Amniotic stem cell (primary cell): ENCODE measurements at regions not wholly inside any gene's neighbourhood (a gene's known extent, or its start where the extent isn't known, plus 50 kb on each side); places are given as distances from the start of the nearest gene placed in this dataset.

Experiments
- DNase-seq: peaks from one replicate; lab custom pipeline; 2025; lab: John Stamatoyannopoulos, UW

DNA sequence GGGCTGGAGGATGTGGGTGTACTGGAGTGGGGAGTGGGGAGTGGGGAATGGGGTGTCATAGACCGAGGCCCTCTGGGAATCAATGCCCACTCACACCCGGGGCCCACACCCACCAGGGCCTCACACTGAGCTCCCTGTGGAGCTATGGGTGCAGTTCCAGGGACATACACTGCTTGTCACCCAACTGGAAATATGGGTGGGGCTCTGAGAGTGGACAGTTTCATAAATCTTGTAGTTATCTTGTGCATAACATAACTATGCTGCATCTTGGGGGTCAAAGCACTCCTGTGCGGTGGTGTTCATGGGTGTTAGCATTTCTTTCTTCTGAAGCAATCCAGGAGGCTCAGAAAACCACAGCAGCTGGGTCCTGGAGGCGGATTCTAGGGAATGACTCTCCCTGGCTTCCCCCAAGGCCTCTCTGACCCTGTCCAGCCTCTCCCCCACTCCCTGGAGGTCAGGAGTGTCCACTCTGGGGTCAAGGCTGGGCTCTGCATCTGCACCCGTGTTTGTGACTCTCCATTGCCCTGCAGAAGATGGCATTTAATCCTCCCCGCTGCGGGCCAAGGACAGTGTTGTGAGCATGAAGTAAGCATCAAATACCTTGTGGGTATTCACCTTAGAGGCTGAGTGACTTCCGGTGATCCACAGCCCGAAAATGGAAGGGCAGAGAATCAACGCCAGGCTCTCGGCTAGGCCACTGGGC lies 172.5 kb downstream of the CTTN start:
- no peak for DNase-seq

DNA sequence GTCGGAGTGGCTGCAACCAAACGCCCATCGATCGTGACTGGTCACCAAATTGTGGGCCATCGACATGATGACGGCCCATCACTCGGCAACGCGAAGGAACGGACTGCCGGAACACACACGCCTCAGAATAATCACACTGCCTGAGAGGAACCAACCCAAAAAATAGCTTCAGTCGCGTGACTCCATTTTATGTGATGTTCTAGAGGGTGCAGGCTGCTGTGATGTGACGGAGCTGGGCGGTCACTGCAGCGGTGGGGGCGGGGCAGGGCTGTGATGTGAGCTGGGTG lies 174.6 kb downstream of the CTTN start:
- DNase-seq: no peak

- DNase-seq: no peak
These were observed 175.4 kb downstream of the CTTN start for GRCh38 chr11:70573701-70574151.

GRCh38 chr11:70574725-70575347 lies 176.5 kb downstream of the CTTN start:
- DNase-seq: no peak

DNA sequence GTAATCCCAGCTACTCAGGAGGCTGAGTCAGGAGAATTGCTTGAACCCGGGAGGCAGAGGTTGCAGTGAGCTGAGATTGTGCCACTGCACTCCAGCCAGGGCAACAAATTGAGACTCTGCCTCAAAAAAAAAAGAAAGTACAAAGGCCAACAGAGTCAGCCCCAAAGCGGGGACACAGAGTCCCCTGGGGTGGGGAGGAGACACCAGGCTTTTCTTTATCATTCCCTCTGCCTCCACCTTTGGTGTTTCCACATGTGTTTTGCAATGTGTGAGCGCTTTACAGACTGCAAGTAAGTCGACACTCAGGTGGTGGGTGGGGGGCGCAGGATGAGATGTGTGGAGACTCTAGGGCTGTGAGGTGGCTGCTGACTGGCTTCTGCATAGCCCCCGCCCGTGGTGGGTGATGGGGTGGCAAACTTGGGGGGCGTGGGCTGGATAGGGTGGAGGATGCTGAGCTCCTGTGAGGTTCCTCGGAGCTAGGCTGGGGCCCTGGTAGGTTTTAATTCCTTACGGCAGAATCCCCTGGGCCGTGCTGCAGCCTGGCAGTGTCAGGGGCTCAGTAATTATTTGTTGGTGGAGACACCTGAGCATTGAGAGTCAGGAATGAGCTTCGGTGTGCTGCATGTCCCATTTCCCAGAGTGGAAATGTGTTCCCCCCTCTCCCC lies 177.2 kb downstream of the CTTN start:
- DNase-seq: no peak

DNA sequence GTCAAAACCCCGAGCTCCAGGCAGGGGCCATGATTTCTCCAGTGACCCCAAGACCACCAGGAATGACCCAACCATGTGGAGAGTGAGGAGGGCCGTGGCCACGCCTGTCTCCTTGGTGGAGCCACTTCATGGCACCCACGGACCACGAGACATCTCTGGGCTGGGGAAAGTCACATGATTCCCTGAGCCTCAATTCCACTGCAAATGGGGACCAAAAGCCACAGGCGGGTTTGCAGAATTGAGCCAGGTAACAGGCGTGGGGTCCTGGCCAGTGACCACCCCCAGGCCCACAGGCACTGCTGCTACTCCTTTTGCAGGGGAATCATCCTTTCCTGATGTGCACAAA lies 178.9 kb downstream of the CTTN start:
- DNase-seq: no peak

DNA sequence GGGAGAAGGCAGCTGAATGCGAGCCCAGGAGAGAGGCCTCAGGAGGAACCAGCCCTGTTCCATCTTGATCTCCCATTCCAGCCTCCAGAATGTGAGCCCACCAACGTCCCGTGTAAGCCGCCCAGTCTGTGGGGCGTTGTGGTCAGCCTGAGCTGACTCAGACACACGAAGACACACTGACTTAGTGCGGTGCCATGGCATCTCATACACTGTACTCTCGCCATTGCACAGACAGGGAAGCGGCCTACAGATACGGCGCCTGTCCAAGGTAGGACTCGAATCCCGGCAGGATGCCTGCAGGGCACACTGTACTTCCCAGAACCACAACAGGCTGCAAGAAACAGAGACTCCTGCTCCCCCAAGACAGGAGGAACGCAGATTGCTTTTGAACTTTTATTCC lies 179.6 kb downstream of the CTTN start:
- no peak for DNase-seq

DNA sequence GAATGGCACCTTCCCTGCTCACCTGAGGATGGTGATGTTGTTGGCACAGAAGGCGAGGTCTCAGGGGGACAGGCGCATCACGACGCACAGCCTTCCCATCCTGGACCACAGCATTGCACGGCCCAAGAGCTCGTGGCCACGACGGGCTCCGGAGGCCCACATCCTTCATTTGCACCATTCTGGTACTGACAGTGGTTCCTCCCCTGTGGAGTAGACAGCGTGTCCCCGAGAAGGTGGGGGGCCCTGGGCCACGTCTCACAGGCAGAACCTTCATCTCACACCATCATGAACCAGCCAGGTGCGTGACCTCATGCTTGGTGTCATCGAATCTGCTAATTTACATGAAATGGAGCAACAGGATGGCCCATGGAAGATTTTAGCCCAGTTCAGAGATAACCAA lies 180.0 kb downstream of the CTTN start:
- DNase-seq: no peak

- DNase-seq: no peak
These were observed 180.5 kb downstream of the CTTN start for GRCh38 chr11:70578831-70579230.

GRCh38 chr11:70579316-70579955 lies 181.1 kb downstream of the CTTN start:
- DNase-seq: no peak

DNA sequence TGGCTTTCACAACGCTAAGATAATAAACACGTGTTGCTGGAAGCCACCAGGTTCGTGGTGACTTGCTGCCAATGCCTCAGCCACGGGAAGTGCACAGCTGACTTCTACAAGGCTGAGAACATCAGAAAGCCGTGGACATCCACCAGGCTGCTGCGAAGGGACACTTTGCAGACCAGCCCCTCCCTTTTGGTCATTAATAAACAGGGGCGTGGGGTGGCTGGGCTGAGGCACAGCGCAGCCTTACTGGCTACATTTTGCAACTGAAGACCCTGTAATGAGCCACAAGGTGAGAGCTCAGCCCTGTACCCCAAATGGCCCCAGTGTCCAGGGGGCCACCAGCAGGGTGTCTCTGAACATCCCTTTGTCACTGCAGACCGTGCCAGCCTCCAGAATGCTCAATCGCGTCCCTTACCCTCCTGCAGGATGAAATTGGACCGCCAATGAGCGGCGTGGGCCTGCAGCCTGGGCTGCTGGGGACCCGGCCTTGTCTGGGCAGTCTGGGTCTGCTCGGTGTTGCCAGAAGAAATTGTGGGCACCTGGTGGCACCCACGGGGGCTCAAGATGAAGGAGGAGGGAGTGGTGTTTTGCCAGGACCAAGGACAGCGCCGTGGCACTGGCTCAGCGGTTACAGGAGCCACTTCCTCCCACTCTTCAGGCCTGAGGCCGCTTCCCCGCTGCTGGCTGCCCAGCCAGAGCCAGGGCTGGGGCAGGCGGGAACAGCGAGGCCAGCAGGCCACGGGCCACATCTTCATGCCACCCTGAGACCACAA lies 181.9 kb downstream of the CTTN start:
- no peak for DNase-seq

DNA sequence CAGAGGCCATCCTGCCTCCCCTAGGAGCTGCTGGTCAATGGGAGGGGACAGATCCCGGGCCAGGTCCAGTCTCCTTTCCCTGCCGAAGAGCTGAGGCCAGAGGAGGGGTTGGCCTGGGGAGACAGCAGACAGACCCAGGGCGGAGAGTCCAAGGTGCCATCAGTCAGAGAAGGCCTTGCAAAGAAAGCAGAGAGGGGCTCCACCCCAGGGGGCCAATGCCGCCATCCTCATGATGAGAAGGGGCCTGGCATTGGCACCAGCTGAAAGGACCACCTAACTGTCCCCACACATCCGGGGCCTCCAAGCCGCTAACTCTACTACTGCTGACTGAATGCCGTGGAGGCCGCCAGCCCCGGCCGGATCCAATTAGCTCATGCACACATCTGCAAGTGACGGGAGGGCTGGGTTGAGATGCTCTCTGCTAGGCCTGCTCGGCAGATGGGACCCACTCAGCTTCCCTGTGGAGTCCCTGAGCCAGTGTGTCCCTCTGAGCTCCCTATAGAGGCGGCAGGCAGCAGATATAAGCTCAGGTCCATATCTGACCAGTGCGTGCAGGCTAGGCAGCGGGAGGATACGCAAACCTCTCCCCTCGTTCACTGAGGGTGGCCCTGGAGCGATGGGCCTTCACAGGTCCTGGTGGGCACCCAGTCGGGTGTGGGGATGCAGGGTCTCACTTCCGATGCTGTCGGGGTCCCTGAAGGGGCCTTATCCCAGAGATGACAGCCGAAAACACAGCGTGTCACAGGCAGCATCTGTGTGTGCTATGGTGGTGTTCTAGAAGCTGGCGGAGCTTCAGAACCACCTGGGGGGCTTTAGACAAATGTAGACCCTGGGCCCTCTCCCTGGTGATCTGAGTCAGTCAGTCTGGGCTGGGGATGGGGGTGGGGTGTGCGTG lies 183.9 kb downstream of the CTTN start:
- no peak for DNase-seq

GRCh38 chr11:70582886-70583641 lies 184.7 kb downstream of the CTTN start:
- no peak for DNase-seq

- DNase-seq: no peak
These were observed 185.5 kb downstream of the CTTN start for GRCh38 chr11:70583781-70584218.

- DNase-seq: no peak
These were observed 186.3 kb downstream of the CTTN start for GRCh38 chr11:70584498-70585235.

DNA sequence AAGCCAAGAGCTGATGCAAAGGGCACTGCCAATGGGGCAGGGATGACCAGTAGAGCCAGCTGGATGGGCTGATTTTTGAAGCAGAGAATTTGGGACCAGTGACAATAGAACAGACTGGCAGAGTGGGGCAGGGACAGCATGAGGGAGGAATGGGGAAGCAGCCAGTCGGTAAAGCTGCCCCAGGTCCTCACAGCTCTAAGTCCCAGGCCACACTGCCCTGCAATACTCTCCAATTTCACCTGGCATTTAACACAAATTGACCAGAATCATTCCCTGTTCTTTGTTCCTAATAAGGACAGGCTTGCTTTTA lies 186.9 kb downstream of the CTTN start:
- DNase-seq: no peak

DNA sequence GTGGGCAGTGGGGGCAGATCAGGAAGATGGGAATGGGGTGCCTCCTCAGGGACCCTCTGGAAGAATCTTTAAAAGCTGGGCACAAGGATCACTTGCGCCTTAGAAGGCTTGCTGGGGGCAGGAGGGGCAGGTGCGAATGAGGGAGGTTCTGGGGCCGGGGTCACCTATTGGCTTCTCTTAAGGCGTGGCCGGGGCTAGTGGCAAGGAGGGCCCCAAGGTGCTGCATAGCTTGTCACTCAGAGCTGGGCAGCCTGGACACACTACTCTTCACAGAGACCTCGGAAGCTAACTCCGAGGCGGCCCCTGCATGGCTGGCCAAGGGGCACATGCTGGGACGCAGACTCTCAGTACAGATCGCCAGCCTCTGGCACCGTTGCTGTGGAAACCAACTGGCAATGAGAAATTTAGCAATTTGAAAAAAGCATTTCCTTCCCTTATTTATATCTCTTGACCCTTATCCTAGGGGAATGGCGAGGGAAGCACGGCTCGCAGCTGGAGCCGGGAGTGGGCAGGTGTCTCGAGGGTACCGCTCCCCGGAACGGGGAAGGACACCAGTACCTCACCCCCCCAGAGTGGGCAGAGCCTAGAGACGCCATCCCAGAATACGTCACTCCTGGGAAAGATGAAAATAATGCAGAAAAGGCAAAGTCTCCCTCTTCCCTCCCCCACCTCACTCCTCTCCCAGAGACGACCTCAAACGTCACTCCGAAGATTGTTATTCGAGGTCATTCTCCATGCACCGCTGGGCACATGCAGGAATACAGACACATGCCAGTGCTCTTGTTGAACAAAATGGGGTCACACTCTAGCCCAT lies 188.1 kb downstream of the CTTN start:
- no peak for DNase-seq

DNA sequence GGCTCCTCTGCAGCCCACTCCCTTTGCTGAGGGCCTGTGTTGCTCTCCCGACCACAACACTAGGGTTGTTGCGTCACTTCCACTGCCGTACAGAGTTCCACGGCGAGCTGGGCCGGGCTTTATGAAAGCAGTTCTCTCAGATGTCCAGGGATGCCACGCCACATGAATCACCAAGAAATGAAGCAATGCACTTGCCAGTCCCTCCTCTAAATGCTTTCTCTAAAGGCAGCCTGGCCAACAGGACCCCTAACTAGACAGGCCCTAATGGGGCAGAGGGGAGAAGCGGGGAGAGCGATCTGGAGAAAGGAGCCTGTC lies 188.7 kb downstream of the CTTN start:
- DNase-seq: no peak

DNA sequence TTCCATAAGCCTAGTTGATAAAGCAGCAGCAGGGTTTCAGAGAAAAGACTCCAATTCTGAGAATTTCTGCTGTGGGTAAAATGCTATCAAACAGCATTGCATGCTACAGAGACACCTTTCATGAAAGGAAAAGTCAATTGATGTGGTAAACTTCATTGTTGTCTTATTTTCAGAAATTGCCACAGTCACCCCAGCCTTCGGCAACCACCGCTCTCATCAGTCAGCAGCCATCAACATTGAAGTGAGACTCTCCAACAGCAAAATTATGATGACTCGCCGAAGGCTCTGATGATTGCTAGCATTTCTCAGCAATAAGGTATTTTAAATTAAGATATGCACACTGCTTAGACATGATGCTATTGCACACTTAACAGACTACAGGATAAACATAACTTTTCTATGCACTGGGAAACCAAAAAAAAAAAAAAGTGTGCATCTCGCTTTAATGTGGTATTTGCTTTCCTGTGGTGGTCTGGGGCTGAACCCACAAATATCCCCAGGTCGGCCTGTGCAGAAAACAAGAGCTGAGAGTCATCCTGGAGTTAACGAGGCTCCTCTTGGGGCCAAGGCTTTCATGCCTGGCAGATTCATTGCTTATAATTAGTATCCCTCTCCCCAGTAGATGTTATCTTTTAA lies 192.1 kb downstream of the CTTN start:
- DNase-seq: no peak
